HEK293 (cell line): ENCODE measurements at regions not wholly inside any gene's neighbourhood (a gene's known extent, or its start where the extent isn't known, plus 50 kb on each side); places are given as distances from the start of the nearest gene placed in this dataset.

Source experiments
- CTCF ChIA-PET: fragments of 350-600 bp; formaldehyde crosslinking; extraction: SDS; loops from one replicate; lab custom pipeline; 2021; ENCODE audit warnings: antibody characterized with exemption; lab: Yijun Ruan, JAX
- POLR2A ChIA-PET: fragments of 300-600 bp; formaldehyde crosslinking; extraction: SDS; loops from one replicate; lab custom pipeline; 2020; ENCODE audit warnings: antibody characterized with exemption, inconsistent platforms; lab: Yijun Ruan, JAX
- H3K27ac ChIP-seq: fragments of 200-500 bp; sonication (Bioruptor generic); 2 replicates; pipeline ENCODE4 v1.5.1; 2014; ENCODE audit warnings: low read depth, low read length, control low read depth, inconsistent platforms; ENCODE audit errors: extremely low read depth
- H3K36me3 ChIP-seq, 2 experiments: fragments of 200-500 bp in 1 of 2; sonication (Bioruptor generic) in 1 of 2; 1 replicate in 1 of 2; 2 replicates in 1 of 2; pipeline ENCODE4 v1.5.1; 2014 to 2017; ENCODE audit warnings: inconsistent platforms in 2 of 2, low read length in 2 of 2; ENCODE audit not compliant: control insufficient read depth in 2 of 2, insufficient read depth in 1 of 2
- H3K4me1 ChIP-seq: fragments of 200-500 bp; sonication (Bioruptor generic); 2 replicates; pipeline ENCODE4 v1.5.1; 2014; ENCODE audit warnings: mild to moderate bottlenecking, low read length, inconsistent platforms; ENCODE audit not compliant: control insufficient read depth, insufficient read depth
- H3K4me3 ChIP-seq: 2 replicates; pipeline ENCODE4 v1.5.1; 2011; ENCODE audit warnings: low read depth, mild to moderate bottlenecking, control low read depth, low read length, moderate library complexity
- H3K9me3 ChIP-seq: fragments of 200-500 bp; sonication (Bioruptor generic); 2 replicates; pipeline ENCODE4 v1.5.1; 2014; ENCODE audit warnings: low read depth, low read length, inconsistent platforms; ENCODE audit not compliant: control insufficient read depth, insufficient read depth
- GLIS1 ChIP-seq: fragments of 450-650 bp; formaldehyde crosslinking; IDR thresholded peaks from 2 replicates; pipeline ENCODE4 v1.5.1; 2016; ENCODE audit warnings: missing biosample characterization, missing genetic modification characterization
- MEIS1 ChIP-seq: sonication (generic); formaldehyde crosslinking; IDR thresholded peaks from 2 replicates; pipeline ENCODE4 v1.8.1; 2022; ENCODE audit warnings: missing genetic modification reagents, mild to moderate bottlenecking, borderline replicate concordance
- MYNN ChIP-seq: fragments of 450-650 bp; formaldehyde crosslinking; IDR thresholded peaks from 2 replicates; pipeline ENCODE4 v1.5.1; 2016; ENCODE audit warnings: missing biosample characterization, missing genetic modification characterization, borderline replicate concordance
- SCRT2 ChIP-seq: fragments of 450-650 bp; formaldehyde crosslinking; IDR thresholded peaks from 2 replicates; pipeline ENCODE4 v1.5.1; 2016; ENCODE audit warnings: missing biosample characterization, missing genetic modification characterization
- TRIM28 ChIP-seq: IDR thresholded peaks from 2 replicates; pipeline ENCODE4 v1.6.1; 2011; ENCODE audit warnings: low read length, control low read depth, borderline replicate concordance
- ZBTB17 ChIP-seq: fragments of 450-650 bp; formaldehyde crosslinking; IDR thresholded peaks from 2 replicates; pipeline ENCODE4 v1.5.1; 2016; ENCODE audit warnings: missing biosample characterization, missing genetic modification characterization
- ZBTB21 ChIP-seq: fragments of 450-650 bp; formaldehyde crosslinking; IDR thresholded peaks from 2 replicates; pipeline ENCODE4 v1.5.1; 2017; ENCODE audit warnings: missing biosample characterization, missing genetic modification characterization
- ZBTB44 ChIP-seq: fragments of 450-650 bp; IDR thresholded peaks from 2 replicates; pipeline ENCODE4 v1.5.1; 2018; ENCODE audit warnings: missing biosample characterization, mild to moderate bottlenecking, missing genetic modification characterization
- ZBTB8A ChIP-seq: fragments of 450-650 bp; formaldehyde crosslinking; IDR thresholded peaks from 2 replicates; pipeline ENCODE4 v1.5.1; 2016; ENCODE audit warnings: missing biosample characterization, missing genetic modification characterization
- ZFP37 ChIP-seq: fragments of 450-650 bp; formaldehyde crosslinking; IDR thresholded peaks from 2 replicates; pipeline ENCODE4 v1.5.1; 2016; ENCODE audit warnings: missing biosample characterization, missing genetic modification characterization
- ZNF174 ChIP-seq: fragments of 450-650 bp; formaldehyde crosslinking; IDR thresholded peaks from 2 replicates; pipeline ENCODE4 v1.5.0; 2017; ENCODE audit warnings: missing biosample characterization, mild to moderate bottlenecking, missing genetic modification characterization
- ZNF248 ChIP-seq: fragments of 450-650 bp; formaldehyde crosslinking; IDR thresholded peaks from 2 replicates; pipeline ENCODE4 v1.5.1; 2017; ENCODE audit warnings: missing biosample characterization, missing genetic modification characterization
- ZNF350 ChIP-seq: fragments of 450-650 bp; formaldehyde crosslinking; IDR thresholded peaks from 2 replicates; pipeline ENCODE4 v1.5.0; 2017; ENCODE audit warnings: missing biosample characterization, mild to moderate bottlenecking, missing genetic modification characterization
- ZNF394 ChIP-seq: fragments of 450-650 bp; formaldehyde crosslinking; IDR thresholded peaks from 2 replicates; pipeline ENCODE4 v1.5.1; 2016; ENCODE audit warnings: missing biosample characterization, missing genetic modification characterization, mild to moderate bottlenecking, moderate library complexity, borderline replicate concordance
- ZNF473 ChIP-seq: fragments of 450-650 bp; formaldehyde crosslinking; IDR thresholded peaks from 2 replicates; pipeline ENCODE4 v1.5.1; 2017; ENCODE audit warnings: missing biosample characterization, missing genetic modification characterization
- ZNF548 ChIP-seq: fragments of 450-650 bp; formaldehyde crosslinking; IDR thresholded peaks from 2 replicates; pipeline ENCODE4 v1.5.1; 2016; ENCODE audit warnings: missing biosample characterization, missing genetic modification characterization
- ZNF629 ChIP-seq: fragments of 450-650 bp; formaldehyde crosslinking; IDR thresholded peaks from 2 replicates; pipeline ENCODE4 v1.5.1; 2017; ENCODE audit warnings: missing biosample characterization, missing genetic modification characterization
- ZNF639 ChIP-seq: fragments of 450-650 bp; formaldehyde crosslinking; IDR thresholded peaks from 2 replicates; pipeline ENCODE4 v1.5.1; 2016; ENCODE audit warnings: missing biosample characterization, missing genetic modification characterization
- ZNF660 ChIP-seq: fragments of 450-650 bp; IDR thresholded peaks from 2 replicates; pipeline ENCODE4 v1.5.1; 2018; ENCODE audit warnings: missing biosample characterization, mild to moderate bottlenecking, missing genetic modification characterization
- ZNF707 ChIP-seq: fragments of 450-650 bp; formaldehyde crosslinking; IDR thresholded peaks from 2 replicates; pipeline ENCODE4 v1.5.1; 2016; ENCODE audit warnings: missing biosample characterization, missing genetic modification characterization
- ZNF785 ChIP-seq: fragments of 450-650 bp; formaldehyde crosslinking; IDR thresholded peaks from 2 replicates; pipeline ENCODE4 v1.5.1; 2016; ENCODE audit warnings: missing biosample characterization, missing genetic modification characterization
- TF ChIP-seq, protein P1 (sequence below): fragments of 450-650 bp; formaldehyde crosslinking; IDR thresholded peaks from 2 replicates; pipeline ENCODE4 v1.5.1; 2016; ENCODE audit warnings: missing biosample characterization, missing genetic modification characterization
- TF ChIP-seq, protein P2 (sequence below): fragments of 450-650 bp; formaldehyde crosslinking; IDR thresholded peaks from 2 replicates; pipeline ENCODE4 v1.5.1; 2016; ENCODE audit warnings: missing biosample characterization, missing genetic modification characterization
- TF ChIP-seq, protein P3 (sequence below): fragments of 450-650 bp; formaldehyde crosslinking; IDR thresholded peaks from 2 replicates; pipeline ENCODE4 v1.5.1; 2016; ENCODE audit warnings: missing biosample characterization, missing genetic modification characterization, low read depth
- TF ChIP-seq, protein P4 (sequence below): fragments of 450-650 bp; formaldehyde crosslinking; IDR thresholded peaks from 2 replicates; pipeline ENCODE4 v1.5.1; 2016; ENCODE audit warnings: missing biosample characterization, missing genetic modification characterization
- TF ChIP-seq, protein P5 (sequence below): fragments of 450-650 bp; formaldehyde crosslinking; IDR thresholded peaks from 2 replicates; pipeline ENCODE4 v1.5.1; 2017; ENCODE audit warnings: missing biosample characterization, missing genetic modification characterization

GRCh38 chr5:175166026-175166425 is 278.0 kb downstream of the DRD1 start:
- no peaks in the 10 kb centered on the region for H3K36me3 ChIP-seq
- CTCF ChIA-PET = no interaction called here
- H3K9me3 ChIP-seq = no peaks in the 10 kb centered on the region
- H3K4me3 ChIP-seq = no peak overlapping the region
- no peak overlapping the region for H3K27ac ChIP-seq
- POLR2A ChIA-PET = no interaction called here
- no peak for TF ChIP-seq ZBTB17 (tag by site-specific recombination)
- TF ChIP-seq, protein P1, sequence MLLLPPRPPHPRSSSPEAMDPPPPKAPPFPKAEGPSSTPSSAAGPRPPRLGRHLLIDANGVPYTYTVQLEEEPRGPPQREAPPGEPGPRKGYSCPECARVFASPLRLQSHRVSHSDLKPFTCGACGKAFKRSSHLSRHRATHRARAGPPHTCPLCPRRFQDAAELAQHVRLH = no peak
- no peak for TF ChIP-seq ZNF350
- TF ChIP-seq ZNF248 (tag by site-specific recombination) = no peak
- no peak for TF ChIP-seq ZBTB8A (tag by site-specific recombination)
- no peak for TF ChIP-seq ZNF548 (tag by site-specific recombination)
- no peak for TF ChIP-seq ZNF785 (tag by site-specific recombination)
- TF ChIP-seq ZNF473 (tag by site-specific recombination) = no peak
- TF ChIP-seq MYNN (tag by site-specific recombination) = no peak
- TF ChIP-seq, protein P2, sequence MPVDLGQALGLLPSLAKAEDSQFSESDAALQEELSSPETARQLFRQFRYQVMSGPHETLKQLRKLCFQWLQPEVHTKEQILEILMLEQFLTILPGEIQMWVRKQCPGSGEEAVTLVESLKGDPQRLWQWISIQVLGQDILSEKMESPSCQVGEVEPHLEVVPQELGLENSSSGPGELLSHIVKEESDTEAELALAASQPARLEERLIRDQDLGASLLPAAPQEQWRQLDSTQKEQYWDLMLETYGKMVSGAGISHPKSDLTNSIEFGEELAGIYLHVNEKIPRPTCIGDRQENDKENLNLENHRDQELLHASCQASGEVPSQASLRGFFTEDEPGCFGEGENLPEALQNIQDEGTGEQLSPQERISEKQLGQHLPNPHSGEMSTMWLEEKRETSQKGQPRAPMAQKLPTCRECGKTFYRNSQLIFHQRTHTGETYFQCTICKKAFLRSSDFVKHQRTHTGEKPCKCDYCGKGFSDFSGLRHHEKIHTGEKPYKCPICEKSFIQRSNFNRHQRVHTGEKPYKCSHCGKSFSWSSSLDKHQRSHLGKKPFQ = no peak
- TF ChIP-seq SCRT2 = no peak
- no peak for TF ChIP-seq GLIS1 (tag by site-specific recombination)
- TF ChIP-seq, protein P3, sequence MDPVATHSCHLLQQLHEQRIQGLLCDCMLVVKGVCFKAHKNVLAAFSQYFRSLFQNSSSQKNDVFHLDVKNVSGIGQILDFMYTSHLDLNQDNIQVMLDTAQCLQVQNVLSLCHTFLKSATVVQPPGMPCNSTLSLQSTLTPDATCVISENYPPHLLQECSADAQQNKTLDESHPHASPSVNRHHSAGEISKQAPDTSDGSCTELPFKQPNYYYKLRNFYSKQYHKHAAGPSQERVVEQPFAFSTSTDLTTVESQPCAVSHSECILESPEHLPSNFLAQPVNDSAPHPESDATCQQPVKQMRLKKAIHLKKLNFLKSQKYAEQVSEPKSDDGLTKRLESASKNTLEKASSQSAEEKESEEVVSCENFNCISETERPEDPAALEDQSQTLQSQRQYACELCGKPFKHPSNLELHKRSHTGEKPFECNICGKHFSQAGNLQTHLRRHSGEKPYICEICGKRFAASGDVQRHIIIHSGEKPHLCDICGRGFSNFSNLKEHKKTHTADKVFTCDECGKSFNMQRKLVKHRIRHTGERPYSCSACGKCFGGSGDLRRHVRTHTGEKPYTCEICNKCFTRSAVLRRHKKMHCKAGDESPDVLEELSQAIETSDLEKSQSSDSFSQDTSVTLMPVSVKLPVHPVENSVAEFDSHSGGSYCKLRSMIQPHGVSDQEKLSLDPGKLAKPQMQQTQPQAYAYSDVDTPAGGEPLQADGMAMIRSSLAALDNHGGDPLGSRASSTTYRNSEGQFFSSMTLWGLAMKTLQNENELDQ = no peak
- no peak for TF ChIP-seq ZNF660
- TF ChIP-seq ZFP37 (tag by site-specific recombination) = no peak
- TF ChIP-seq TRIM28 = no peak
- TF ChIP-seq, all 188 proteins: peak for 0
- H3K4me1 ChIP-seq = no peaks in the 10 kb centered on the region

DNA sequence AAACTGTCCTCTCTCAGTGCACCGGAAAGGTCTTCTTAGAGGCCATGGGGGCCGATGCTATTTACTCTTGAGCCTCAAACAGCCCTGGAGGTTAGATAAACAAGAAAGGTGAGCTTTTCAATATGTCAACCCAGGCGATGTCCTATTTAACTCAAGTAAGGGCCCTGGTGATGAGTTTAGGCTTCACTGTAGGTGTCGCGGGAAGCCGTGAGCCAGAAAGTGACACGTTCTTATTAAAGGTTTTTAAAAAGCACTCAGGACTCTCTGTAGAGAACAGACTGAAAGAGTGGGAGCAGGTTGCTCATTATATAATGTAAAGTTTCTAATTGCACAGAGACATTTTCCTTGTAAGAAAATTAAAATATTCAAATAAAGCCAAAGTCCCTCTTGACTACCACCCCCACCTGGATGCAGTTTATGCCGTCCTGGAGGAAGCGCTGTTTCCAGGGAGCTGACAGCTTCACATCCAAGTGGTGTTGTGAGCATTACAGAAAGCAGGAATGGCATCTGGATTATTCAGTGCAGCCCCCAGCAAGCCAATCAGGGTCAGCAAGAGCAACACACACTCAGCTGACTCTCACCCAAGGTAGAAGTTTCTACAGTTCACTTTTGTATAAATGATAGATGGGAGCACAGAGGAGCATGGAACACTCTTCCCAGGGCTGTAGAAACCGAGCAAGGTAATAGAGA is 280.3 kb downstream of the DRD1 start:
- Histone ChIP-seq H3K4me3 (no peak overlapping the region), H3K36me3 (no peaks in the 10 kb centered on the region), H3K9me3 (no peaks in the 10 kb centered on the region), H3K27ac (no peak overlapping the region), H3K4me1 (no peaks in the 10 kb centered on the region)
- TF ChIP-seq ZBTB44 = no peak
- TF ChIP-seq ZNF629 (tag by site-specific recombination) = no peak
- no peak for TF ChIP-seq ZNF639 (tag by site-specific recombination)
- TF ChIP-seq ZNF174 = no peak
- TF ChIP-seq MEIS1 (CRISPR knock-in tag) = no peak
- TF ChIP-seq ZNF394 (tag by site-specific recombination) = no peak
- no peak for TF ChIP-seq ZNF707 (tag by site-specific recombination)
- TF ChIP-seq, protein P4, sequence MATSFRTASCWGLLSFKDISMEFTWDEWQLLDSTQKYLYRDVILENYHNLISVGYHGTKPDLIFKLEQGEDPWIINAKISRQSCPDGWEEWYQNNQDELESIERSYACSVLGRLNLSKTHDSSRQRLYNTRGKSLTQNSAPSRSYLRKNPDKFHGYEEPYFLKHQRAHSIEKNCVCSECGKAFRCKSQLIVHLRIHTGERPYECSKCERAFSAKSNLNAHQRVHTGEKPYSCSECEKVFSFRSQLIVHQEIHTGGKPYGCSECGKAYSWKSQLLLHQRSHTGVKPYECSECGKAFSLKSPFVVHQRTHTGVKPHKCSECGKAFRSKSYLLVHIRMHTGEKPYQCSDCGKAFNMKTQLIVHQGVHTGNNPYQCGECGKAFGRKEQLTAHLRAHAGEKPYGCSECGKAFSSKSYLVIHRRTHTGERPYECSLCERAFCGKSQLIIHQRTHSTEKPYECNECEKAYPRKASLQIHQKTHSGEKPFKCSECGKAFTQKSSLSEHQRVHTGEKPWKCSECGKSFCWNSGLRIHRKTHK (tag by site-specific recombination) = no peak
- TF ChIP-seq ZBTB21 (tag by site-specific recombination) = no peak
- TF ChIP-seq, protein P5, sequence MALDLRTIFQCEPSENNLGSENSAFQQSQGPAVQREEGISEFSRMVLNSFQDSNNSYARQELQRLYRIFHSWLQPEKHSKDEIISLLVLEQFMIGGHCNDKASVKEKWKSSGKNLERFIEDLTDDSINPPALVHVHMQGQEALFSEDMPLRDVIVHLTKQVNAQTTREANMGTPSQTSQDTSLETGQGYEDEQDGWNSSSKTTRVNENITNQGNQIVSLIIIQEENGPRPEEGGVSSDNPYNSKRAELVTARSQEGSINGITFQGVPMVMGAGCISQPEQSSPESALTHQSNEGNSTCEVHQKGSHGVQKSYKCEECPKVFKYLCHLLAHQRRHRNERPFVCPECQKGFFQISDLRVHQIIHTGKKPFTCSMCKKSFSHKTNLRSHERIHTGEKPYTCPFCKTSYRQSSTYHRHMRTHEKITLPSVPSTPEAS (tag by site-specific recombination) = no peak
- no peak for TF ChIP-seq ZNF548 (tag by site-specific recombination)
- CTCF ChIA-PET = no interaction called here
- POLR2A ChIA-PET = no interaction called here
